HepG2 (cell line): ENCODE measurements at regions not wholly inside any gene's neighbourhood (a gene's known extent, or its start where the extent isn't known, plus 50 kb on each side); places are given as distances from the start of the nearest gene placed in this dataset.

Experiments used
- ATAC-seq: fragments of 200-7000 bp; cut with Tn5 transposase; 3 replicates; pipeline ENCODE4 v1.9.1; 2020; ENCODE audit warnings: mild to moderate bottlenecking, moderate library complexity
- BruUV-seq: library from RNA; stranded (reverse); fragments of 400-500 nt; replicated peaks from 2 replicates; lab custom pipeline; 2021; lab: Mats Ljungman, UMichigan
- CTCF ChIA-PET: fragments of 300-600 bp; formaldehyde crosslinking; extraction: SDS; loops from one replicate; lab custom pipeline; 2021; ENCODE audit warnings: low total read pairs, inconsistent platforms, low intra/inter-chr PET ratio; lab: Yijun Ruan, JAX
- POLR2A ChIA-PET: fragments of 350-600 bp; sonication (Branson Sonifier 250); formaldehyde crosslinking; loops from one replicate; lab custom pipeline; 2020; ENCODE audit warnings: antibody characterized with exemption, inconsistent platforms; lab: Yijun Ruan, JAX
- DNase-seq: peaks from one replicate; pipeline ENCODE4 v3.0.0-alpha.2; 2015; ENCODE audit warnings: low spot score
- FAIRE-seq: peaks from 3 replicates; lab custom pipeline; 2011; peaks lifted over from hg19 to GRCh38; lab: Jason Lieb, UNC
- H2AFZ ChIP-seq: one replicate; pipeline ENCODE4 v1.6.1; 2011; ENCODE audit warnings: low read length, inconsistent platforms
- H3K27ac ChIP-seq: fragments of 300-600 bp; 3 replicates; pipeline ENCODE4 v1.8.0; 2011; ENCODE audit warnings: mixed run types, mild to moderate bottlenecking, mixed read lengths, low read length, inconsistent platforms; ENCODE audit not compliant: insufficient read depth; ENCODE audit errors: extremely low read length
- H3K27me3 ChIP-seq, 2 experiments: fragments of 200-600 bp in 1 of 2; 2 replicates in 1 of 2; 3 replicates in 1 of 2; pipeline versions ENCODE4 v1.6.0 to v1.8.0; 2011; ENCODE audit warnings: low read length in 2 of 2, mild to moderate bottlenecking in 2 of 2, moderate library complexity in 2 of 2, inconsistent platforms in 1 of 2; ENCODE audit not compliant: insufficient read depth in 2 of 2, control insufficient read depth in 1 of 2
- H3K36me3 ChIP-seq, 2 experiments: fragments of 200-600 bp in 1 of 2; replicated peaks in 1 of 2; 2 replicates in 1 of 2; 3 replicates in 1 of 2; pipeline versions ENCODE4 v1.5.1 to v1.8.0; 2011; ENCODE audit warnings: low read length in 2 of 2, inconsistent platforms in 1 of 2; ENCODE audit not compliant: insufficient read depth in 2 of 2, control insufficient read depth in 1 of 2
- H3K4me1 ChIP-seq: 2 replicates; pipeline ENCODE4 v1.5.1; 2012; ENCODE audit warnings: low read length, inconsistent platforms; ENCODE audit not compliant: insufficient read depth
- H3K4me2 ChIP-seq: 2 replicates; pipeline ENCODE4 v1.6.0; 2011; ENCODE audit warnings: low read depth, low read length, inconsistent platforms
- H3K4me3 ChIP-seq, 3 experiments: fragments of 200-600 bp in 1 of 3; sonication (generic), shearing (Covaris generic) in 1 of 3; replicated peaks in 1 of 3; 2 replicates each; pipeline ENCODE4 v1.5.1; 2011 to 2016; ENCODE audit warnings: low read length in 3 of 3, inconsistent platforms in 2 of 3, low read depth in 2 of 3, mild to moderate bottlenecking in 2 of 3, control low read depth in 1 of 3, mixed read lengths in 1 of 3; ENCODE audit not compliant: insufficient read depth in 1 of 3
- H3K79me2 ChIP-seq: one replicate; pipeline ENCODE4 v1.6.1; 2011; ENCODE audit warnings: low read length, inconsistent platforms; ENCODE audit not compliant: insufficient read depth
- H3K9ac ChIP-seq: 2 replicates; pipeline ENCODE4 v1.6.0; 2011; ENCODE audit warnings: mild to moderate bottlenecking, low read depth, low read length, inconsistent platforms; ENCODE audit not compliant: insufficient read depth
- H3K9me3 ChIP-seq: 2 replicates; pipeline ENCODE4 v1.5.1; 2012; ENCODE audit warnings: mild to moderate bottlenecking, low read length
- H4K20me1 ChIP-seq: 2 replicates; pipeline ENCODE4 v1.6.0; 2011; ENCODE audit warnings: inconsistent platforms, mild to moderate bottlenecking, low read length, moderate library complexity; ENCODE audit not compliant: insufficient read depth
- CC2D1A ChIP-seq: sonication (generic); formaldehyde crosslinking; IDR thresholded peaks from 2 replicates; pipeline ENCODE4 v1.8.1; 2023; ENCODE audit warnings: mild to moderate bottlenecking, missing genetic modification reagents
- TGIF2 ChIP-seq: IDR thresholded peaks from 2 replicates; pipeline ENCODE4 v1.6.1; 2016; ENCODE audit warnings: control low read depth, missing compliant biosample characterization
- ZBTB43 ChIP-seq: sonication (generic); formaldehyde crosslinking; conservative IDR thresholded peaks from 2 replicates; pipeline ENCODE4 v1.4.0; 2020; ENCODE audit warnings: missing genetic modification reagents
- ZNF282 ChIP-seq: fragments of 450-650 bp; IDR thresholded peaks from 2 replicates; pipeline ENCODE4 v1.6.1; 2018; ENCODE audit not compliant: partially characterized antibody
- ZNF460 ChIP-seq: sonication (generic); formaldehyde crosslinking; IDR thresholded peaks from 2 replicates; pipeline ENCODE4 v1.5.1; 2020; ENCODE audit warnings: missing genetic modification reagents, mild to moderate bottlenecking, borderline replicate concordance
- ZNF567 ChIP-seq: sonication (generic); formaldehyde crosslinking; IDR thresholded peaks from 2 replicates; pipeline ENCODE4 v1.8.1; 2023; ENCODE audit warnings: mild to moderate bottlenecking, missing genetic modification reagents, borderline replicate concordance
- WGBS: methylation state at CpG from one replicate; pipeline ENCODE4 v1.1.6; 2017; ENCODE audit warnings: low lambda C conversion rate; 5-methylcytosine and 5-hydroxymethylcytosine counted together
- in situ Hi-C: cut with HindIII; loops from 2 replicates; pipeline ENCODE4 v1.10.0; 2017; ENCODE audit warnings: low pct_unique_long_range_greater_than_20kb; ENCODE audit not compliant: extremely low pct_ligation_motif_present
- intact Hi-C: fragments of 100-400 bp; cut with micrococcal nuclease; formaldehyde crosslinking; loops from one replicate; pipeline ENCODE4 v1.10.0; 2022; ENCODE audit not compliant: unreplicated experiment

DNA sequence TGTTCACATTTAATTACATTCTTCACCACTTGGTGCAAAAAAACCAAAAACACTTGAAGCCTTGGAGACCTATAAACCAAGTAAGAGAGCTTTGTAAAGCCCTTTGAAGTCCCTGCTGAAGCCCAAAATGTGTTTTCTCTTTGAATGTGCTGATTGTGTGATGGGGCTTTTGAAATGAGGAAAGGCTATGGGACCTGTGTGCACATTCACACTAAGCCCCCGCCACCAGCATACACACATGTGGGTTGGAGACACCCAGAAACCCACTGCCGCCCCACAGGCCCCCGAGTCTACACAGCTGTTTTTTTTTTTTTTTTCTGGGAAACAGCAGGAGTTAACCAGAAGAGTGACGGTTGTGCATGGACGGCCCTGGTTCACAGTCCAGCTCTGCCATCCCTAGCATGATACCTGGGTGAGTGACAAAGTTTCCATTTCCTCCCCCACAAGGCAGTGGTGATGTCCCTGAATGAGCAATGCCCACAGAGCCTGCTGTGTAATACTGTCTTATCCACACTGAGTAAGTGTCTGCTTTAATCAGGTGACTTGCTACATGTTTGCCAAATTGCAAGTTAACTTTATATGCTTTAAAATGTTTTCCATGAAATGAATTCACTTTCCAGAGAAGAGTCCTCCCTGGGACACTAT is 154.6 kb upstream of the GDF10 start:
- DNase-seq: no peak
- FAIRE-seq: no peak
- CTCF ChIA-PET: no interaction called here
- 0% methylated on average over 5 of the region's 5 CpGs for WGBS
- BruUV-seq: no TSS peak
- ATAC-seq: no peak
- no peaks in the 10 kb centered on the region for H3K36me3 ChIP-seq
- TF ChIP-seq ZBTB43 (CRISPR knock-in tag): no peak
- intact Hi-C loops: no loop called here
- no peak overlapping the region for H2AFZ ChIP-seq
- no peak overlapping the region for H3K4me3 ChIP-seq
- no peaks in the 10 kb centered on the region for H3K79me2 ChIP-seq
- H3K9me3 ChIP-seq: no peaks in the 10 kb centered on the region
- in situ Hi-C loops: no loop called here
- H3K4me1 ChIP-seq: no peaks in the 10 kb centered on the region
- H3K9ac ChIP-seq: no peak overlapping the region
- POLR2A ChIA-PET: interaction anchor here (0.6 kb wide), 1 partner anchor 98 kb away, joined by 3 read pairs; no protein-coding TSS in a partner anchor
- peaks cover 0 to 14% of the 10 kb centered on the region in 2 experiments; a peak in 2 of 5 replicates for H3K27me3 ChIP-seq
- H3K4me2 ChIP-seq: no peak overlapping the region
- no peaks in the 10 kb centered on the region for H4K20me1 ChIP-seq
- H3K27ac ChIP-seq: no peak overlapping the region

DNA sequence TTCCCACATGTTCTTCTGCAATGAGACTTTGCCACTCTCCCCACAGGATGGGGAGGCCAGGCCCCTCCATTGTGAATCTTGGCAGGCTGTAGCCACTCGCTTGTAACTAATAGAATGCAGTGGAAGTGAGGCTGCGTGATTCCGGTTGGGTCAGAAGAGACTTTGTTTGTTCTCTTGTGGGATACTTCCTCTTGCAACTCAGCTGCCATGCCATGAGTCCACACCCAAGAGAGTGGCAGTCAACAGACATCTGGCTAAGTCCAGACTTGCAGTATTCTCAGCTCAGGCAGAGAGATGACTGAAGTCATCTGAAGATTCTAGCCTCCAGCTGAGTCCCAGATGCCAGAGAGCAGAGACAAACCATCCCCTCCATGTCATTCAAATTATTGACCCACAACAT is 153.4 kb upstream of the GDF10 start:
- no peaks in the 10 kb centered on the region for H3K36me3 ChIP-seq
- H2AFZ ChIP-seq: no peak overlapping the region
- POLR2A ChIA-PET: no interaction called here
- WGBS: 0% methylated on average over 3 of the region's 3 CpGs
- DNase-seq (no peak), ATAC-seq (no peak), FAIRE-seq (no peak)
- CTCF ChIA-PET: no interaction called here
- H3K9ac ChIP-seq: no peak overlapping the region
- intact Hi-C loops: no loop called here
- no peak overlapping the region for H3K4me2 ChIP-seq
- no peak for TF ChIP-seq ZNF460 (CRISPR knock-in tag)
- no peak for TF ChIP-seq ZNF567 (CRISPR knock-in tag)
- no peak for TF ChIP-seq ZNF282
- no peak for TF ChIP-seq TGIF2 (CRISPR knock-in tag)
- no peak for TF ChIP-seq CC2D1A (CRISPR knock-in tag)
- peaks cover 0 to 8% of the 10 kb centered on the region in 2 experiments; a peak in 2 of 5 replicates for H3K27me3 ChIP-seq
- no peaks in the 10 kb centered on the region for H3K79me2 ChIP-seq
- H4K20me1 ChIP-seq: no peaks in the 10 kb centered on the region
- in situ Hi-C loops: no loop called here
- BruUV-seq: no TSS peak
- no peak overlapping the region for H3K4me3 ChIP-seq
- H3K9me3 ChIP-seq: no peaks in the 10 kb centered on the region
- H3K27ac ChIP-seq: no peak overlapping the region
- no peaks in the 10 kb centered on the region for H3K4me1 ChIP-seq
